ENCODE measurements at regions not wholly inside any gene's neighbourhood (a gene's known extent, or its start where the extent isn't known, plus 50 kb on each side); places are given as distances from the start of the nearest gene placed in this dataset.

DNA sequence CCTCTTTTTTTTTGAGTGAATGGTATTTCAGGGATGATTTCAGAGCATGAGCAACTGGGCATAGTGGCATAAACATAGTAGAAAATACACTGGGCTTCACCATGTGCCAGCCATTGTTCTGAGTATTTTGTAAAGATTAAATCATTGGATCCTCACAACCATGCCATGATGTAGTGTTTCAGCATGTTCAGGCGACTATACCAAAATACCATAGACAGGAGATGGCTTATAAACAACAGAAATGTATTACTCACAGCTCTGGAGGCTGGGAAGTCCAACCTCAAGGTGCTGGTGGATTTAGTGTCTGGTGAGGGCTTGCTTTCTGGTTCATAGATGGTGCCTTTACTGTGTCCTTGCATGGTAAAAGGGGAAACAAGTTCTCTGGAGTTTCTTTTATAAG lies 101.5 kb upstream of the KL start:
- no peak for DNase-seq

DNA sequence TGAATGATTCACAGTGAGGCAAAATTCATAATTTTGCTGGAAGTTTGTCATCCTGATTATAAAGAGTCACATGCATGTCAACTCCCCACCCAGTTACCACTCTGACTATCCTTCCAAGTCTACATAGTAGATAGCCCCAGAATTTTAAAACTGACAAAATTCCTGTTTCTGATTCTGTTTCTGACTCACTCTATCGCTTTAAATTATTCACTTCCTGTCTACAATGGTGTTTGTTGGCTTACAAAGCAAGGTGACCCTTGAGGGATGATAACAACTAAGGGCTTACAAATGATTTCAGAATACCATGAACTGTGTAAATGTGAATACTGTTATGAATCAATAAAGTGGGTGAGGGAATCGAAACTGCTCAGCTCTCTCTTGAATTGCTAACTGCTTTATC lies 98.7 kb upstream of the KL start:
- no peak for DNase-seq

GRCh38 chr13:32923725-32924124 lies 92.5 kb upstream of the KL start:
- DNase-seq = no peak

- no peak for DNase-seq
Observed at GRCh38 chr13:32924886-32925285, 91.3 kb upstream of the KL start.

GRCh38 chr13:32925506-32925905 lies 90.7 kb upstream of the KL start:
- DNase-seq = no peak

GRCh38 chr13:32932376-32932775 lies 83.8 kb upstream of the KL start:
- no peak for DNase-seq

- DNase-seq = no peak
Observed at GRCh38 chr13:32936716-32937115, 79.5 kb upstream of the KL start.

GRCh38 chr13:32938314-32938713 lies 77.9 kb upstream of the KL start:
- DNase-seq = no peak

GRCh38 chr13:32938907-32939306 lies 77.3 kb upstream of the KL start:
- no peak for DNase-seq

DNA sequence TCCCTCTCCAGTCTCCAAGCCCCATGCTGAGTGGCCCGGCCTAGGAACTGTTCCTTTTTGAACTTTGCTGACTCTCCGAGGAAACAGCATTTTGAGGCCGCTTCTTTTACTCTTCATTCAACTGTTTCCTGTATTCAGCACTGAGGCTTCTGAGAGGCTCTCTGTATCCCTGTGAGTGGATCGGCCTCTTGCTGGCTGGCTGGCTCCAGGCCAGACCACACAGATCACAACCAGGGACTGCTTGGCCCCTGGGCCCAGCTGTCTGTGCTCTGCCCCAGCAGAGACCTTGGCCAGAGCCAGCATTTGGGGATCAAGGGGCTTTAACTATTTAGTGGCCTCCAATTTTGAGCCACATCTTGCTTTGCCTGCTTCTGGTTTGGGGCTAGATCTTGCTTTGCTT lies 75.6 kb upstream of the KL start:
- peak; percentile 48 for DNase-seq

DNA sequence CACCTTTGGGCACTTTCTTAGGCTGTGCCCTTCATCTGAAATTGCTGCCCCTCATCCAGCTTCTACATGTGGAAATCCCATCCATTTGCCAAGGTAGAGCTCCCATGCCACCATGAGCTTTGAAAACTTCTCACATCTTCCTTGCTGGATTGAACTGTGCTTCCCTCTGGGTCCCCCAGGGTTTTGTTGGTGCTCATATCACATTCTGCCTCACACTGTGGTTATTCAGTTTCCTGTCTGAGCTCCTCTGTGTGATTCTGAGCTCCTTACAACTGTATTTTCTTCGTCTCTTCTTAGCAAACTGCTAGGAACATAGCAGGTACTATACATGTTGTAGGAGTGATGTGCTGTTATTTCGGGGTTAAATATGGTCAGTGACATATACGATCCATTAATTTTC lies 74.9 kb upstream of the KL start:
- no peak for DNase-seq

- no peak for DNase-seq
Observed at GRCh38 chr13:32946558-32946957, 69.7 kb upstream of the KL start.

DNA sequence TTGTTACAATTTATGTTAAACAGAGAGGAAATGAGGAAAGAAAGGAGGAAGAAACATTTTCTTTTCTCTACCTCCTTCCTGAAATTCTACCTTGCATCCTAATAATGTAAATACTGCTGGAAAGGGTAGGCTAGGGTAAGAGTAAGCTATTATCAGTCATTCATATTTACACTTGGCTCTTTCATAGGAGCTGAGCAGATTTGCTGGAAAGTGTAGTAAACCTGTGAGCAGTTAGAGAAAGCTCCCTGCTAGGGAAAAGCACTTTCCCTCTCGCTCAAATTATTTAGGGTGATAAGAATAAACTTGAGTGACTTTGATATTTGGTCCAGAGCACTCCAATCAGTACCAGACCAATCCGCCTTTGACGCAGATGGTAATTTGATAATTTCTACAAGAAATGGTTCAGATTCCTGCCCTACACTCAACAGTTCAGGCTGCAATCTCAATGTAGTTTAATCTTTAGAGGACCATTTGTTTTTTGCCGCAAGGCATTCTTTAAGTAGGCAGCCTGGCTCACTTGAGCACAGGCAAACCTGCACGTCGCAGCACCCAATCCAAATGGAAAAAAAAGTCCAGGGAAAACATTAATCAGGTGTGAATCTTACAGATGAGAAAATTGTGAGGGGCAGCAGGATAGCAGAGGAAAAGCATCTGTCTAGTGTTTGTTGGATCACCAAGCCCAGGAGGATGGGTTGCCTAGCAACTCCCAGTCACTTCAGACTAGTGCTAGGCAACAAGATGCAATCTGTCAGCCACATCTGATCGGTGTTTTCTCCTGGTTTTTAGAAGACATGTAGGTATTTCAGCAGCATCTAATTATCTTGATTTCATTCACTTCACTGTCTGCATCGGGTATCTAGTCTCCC lies 68.6 kb upstream of the KL start:
- DNase-seq = peak; percentile 43

GRCh38 chr13:32949820-32950219 lies 66.4 kb upstream of the KL start:
- DNase-seq = no peak

DNA sequence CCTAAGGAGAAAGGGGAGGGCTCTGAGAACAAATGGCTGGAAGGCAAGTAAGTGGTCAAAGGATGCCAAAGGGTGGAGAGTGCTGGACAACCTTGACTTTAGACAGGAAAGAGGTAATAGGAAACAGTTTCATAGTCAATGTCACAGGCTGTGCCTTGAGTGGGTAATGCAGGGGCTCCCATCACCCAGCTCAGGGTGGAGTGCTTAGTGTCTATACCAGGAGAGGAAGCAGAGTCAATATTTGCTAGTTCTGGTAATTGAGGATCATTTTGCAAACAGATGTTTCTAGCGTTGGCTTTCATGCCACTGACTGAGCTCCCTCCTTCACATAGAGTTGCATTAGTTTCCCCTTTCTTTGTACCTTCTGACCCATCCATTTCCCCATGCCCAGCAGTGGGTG lies 64.6 kb upstream of the KL start:
- peak; percentile 91 for DNase-seq

DNA sequence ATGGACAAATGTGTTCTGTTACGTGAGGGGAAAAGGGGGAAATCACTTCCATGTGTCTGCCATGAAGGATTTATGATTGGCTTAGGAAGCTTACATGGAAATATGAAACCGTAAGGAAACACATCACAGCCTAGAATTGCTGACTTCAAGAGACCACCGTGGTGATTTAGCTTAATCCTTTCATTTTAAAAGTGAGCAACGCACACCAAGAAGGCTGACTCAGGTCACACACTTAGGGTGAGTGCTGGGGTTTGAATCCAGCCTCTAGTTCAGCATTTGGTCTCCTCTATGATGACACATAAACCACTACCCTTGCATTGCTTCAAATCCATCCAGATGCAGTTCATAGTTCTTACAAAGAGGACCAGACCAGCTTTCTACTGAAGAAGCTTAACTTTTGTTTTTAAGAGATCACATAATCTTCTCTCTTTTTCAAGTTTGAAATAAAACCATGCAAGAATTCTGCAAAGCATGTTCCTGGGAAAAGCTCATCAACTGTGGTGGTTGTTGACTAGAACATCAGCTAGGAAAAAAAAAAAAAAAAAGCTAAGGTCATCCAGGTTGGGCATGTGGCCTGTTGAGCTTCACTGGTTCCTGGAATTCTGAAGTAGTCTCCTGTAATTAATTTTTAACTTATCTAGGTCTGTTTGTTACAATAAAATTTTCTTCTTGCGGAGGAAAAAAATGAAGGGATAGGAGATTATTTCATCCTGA lies 60.2 kb upstream of the KL start:
- no peak for DNase-seq

DNA sequence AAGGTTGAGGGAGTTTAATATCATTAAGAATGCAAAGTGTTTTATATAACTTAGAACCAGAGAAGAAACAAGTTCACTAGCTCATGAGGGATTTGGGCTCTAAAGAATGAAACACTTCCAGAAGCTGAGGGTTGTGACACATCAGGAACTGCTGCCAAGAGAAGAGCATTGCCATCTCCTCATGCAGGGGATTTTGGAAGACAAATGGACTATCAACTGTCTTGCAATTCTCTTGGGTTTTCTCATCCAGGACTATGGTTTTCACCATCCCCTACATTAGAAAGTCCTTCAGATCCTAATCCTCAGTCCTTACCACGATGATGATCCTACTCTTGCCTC lies 59.7 kb upstream of the KL start:
- no peak for DNase-seq

DNA sequence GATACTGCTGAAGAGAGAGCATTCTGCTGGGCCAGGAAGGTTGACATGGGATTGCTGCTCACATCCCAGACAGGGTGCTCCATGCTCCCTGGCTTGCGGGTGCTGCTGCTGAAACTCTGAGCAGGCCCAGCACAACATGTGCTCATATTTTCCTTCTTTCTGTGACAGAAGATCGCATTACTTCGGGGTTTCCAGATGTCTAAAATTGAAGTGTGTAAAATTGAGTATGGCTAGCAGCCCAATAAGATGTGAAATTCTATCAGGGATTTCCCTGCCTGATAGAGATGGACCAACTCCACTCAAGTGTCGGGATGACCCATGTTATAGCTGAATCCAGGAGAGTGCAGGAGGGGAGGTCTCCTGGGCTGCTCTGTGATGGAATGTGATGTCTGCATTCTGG lies 55.6 kb upstream of the KL start:
- no peak for DNase-seq

- no peak for DNase-seq
Observed at GRCh38 chr13:32961724-32962123, 54.5 kb upstream of the KL start.

GRCh38 chr13:32962342-32962741 lies 53.9 kb upstream of the KL start:
- DNase-seq = no peak

GRCh38 chr13:32964987-32965386 lies 51.2 kb upstream of the KL start:
- no peak for DNase-seq

All from NCI-H1092 treated with DMSO at 0.1 percent for 48 hours (cell line).